ENCODE measurements at regions not wholly inside any gene's neighbourhood (a gene's known extent, or its start where the extent isn't known, plus 50 kb on each side); places are given as distances from the start of the nearest gene placed in this dataset.

DNA sequence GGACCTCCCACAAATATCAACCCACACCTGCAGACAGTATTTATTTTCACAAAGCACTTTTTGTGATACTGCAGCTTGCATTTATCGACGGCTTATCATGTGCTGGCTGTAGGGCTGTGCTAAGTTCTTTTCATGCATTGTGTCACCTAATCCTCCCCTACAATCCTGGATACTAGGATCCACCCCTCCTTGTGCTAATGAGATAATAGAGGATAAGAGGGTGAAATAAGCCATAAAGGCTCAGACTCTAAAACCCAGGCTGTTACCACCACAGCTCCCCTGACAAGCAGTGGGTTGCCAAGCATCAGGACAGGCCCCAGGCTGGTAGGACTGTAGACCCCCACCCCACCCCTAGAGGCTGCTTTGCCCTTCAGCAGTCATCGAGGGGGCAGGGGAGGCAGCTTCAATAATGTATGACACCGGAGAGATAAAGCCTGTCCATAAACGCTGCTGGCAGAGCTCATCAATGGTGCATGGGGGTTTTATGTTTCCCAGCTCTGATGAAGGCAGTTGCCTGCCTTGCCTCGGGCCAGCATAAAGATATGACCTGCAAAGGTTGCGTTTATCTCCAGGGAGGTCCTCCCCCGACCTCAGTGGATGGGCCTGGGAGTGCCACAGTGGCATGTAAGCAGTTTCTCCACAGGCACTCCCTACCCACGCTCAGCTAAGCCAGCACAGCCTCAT, 73.9 kb upstream of the C16orf82 start:
- DNase-seq (ENCODE audit: low read depth): no peak
- TF ChIP-seq POLR2A (IDR thresholded peaks at IDR 0.05; ENCODE audit: extremely low read depth, insufficient read length) (no peak), MYC (IDR thresholded peaks at IDR 0.05; ENCODE audit: low read depth, low read length) (no peak), MAX (IDR thresholded peaks at IDR 0.05; ENCODE audit: low read depth, low read length) (no peak)
- TF ChIP-seq, protein P1, sequence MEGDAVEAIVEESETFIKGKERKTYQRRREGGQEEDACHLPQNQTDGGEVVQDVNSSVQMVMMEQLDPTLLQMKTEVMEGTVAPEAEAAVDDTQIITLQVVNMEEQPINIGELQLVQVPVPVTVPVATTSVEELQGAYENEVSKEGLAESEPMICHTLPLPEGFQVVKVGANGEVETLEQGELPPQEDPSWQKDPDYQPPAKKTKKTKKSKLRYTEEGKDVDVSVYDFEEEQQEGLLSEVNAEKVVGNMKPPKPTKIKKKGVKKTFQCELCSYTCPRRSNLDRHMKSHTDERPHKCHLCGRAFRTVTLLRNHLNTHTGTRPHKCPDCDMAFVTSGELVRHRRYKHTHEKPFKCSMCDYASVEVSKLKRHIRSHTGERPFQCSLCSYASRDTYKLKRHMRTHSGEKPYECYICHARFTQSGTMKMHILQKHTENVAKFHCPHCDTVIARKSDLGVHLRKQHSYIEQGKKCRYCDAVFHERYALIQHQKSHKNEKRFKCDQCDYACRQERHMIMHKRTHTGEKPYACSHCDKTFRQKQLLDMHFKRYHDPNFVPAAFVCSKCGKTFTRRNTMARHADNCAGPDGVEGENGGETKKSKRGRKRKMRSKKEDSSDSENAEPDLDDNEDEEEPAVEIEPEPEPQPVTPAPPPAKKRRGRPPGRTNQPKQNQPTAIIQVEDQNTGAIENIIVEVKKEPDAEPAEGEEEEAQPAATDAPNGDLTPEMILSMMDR (IDR thresholded peaks at IDR 0.05; ENCODE audit: low read depth, low read length): no peak

GRCh38 chr16:26993511-26993910, 73.2 kb upstream of the C16orf82 start:
- TF ChIP-seq MYC (IDR thresholded peaks at IDR 0.05; ENCODE audit: low read depth, low read length) (no peak), POLR2A (IDR thresholded peaks at IDR 0.05; ENCODE audit: extremely low read depth, insufficient read length) (no peak), MAX (IDR thresholded peaks at IDR 0.05; ENCODE audit: low read depth, low read length) (no peak)
- TF ChIP-seq, protein P1 (IDR thresholded peaks at IDR 0.05; ENCODE audit: low read depth, low read length): no peak
- no peak overlapping the region for H3K4me3 ChIP-seq (ENCODE audit: low read depth, low read length)
- no peak for DNase-seq (ENCODE audit: low read depth)

More for the DNA sequence above, 73.9 kb upstream of the C16orf82 start:
- H3K4me3 ChIP-seq (ENCODE audit: low read depth, low read length): no peak overlapping the region

GRCh38 chr16:26993963-26994362, 72.8 kb upstream of the C16orf82 start:
- TF ChIP-seq MAX (IDR thresholded peaks at IDR 0.05; ENCODE audit: low read depth, low read length): no peak
- TF ChIP-seq, protein P1 (IDR thresholded peaks at IDR 0.05; ENCODE audit: low read depth, low read length): no peak
- TF ChIP-seq POLR2A (IDR thresholded peaks at IDR 0.05; ENCODE audit: extremely low read depth, insufficient read length): no peak
- no peak for TF ChIP-seq MYC (IDR thresholded peaks at IDR 0.05; ENCODE audit: low read depth, low read length)
- DNase-seq (ENCODE audit: low read depth): no peak
- H3K4me3 ChIP-seq (ENCODE audit: low read depth, low read length): no peak overlapping the region

DNA sequence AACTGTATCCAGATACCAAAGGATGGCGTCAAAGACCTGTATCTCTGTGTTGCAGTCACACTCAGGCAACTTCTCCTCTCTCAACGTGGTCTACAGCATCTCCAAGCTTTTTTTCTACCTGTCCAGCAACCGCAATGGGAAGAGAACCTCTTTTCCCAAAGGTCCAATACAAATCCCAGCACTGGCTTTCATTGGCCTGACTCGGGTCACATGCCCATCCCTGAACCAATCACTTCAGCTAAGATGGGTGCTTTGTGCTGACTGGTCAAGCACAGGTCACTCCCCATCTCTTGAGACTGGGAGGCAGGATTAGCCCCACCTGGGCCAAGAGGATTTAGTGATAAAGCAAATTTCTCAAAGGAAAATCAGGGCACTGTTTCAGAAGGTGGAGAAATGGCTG, 71.2 kb upstream of the C16orf82 start:
- no peak overlapping the region for H3K4me3 ChIP-seq (ENCODE audit: low read depth, low read length)
- no peak for DNase-seq (ENCODE audit: low read depth)
- TF ChIP-seq, protein P1 (IDR thresholded peaks at IDR 0.05; ENCODE audit: low read depth, low read length): no peak
- no peak for TF ChIP-seq MAX (IDR thresholded peaks at IDR 0.05; ENCODE audit: low read depth, low read length)

DNA sequence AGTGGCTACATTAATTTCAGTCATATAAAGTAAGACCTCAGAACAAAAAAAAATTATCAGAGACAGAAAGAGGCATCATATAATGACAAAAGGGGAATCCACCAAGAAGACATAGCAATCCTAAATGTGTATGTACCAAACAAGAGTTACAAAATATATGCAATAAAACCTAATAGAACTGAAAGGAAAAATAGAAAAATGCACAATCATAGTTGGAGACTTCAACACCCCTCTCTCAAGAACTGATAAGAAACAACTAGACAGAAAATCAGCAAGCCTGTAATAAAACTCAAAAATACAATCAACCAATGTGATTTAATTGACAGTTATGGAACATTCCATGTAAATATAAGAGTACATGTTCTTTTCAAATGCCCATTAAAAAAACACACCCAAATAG, 61.3 kb upstream of the C16orf82 start:
- DNase-seq (ENCODE audit: low read depth): no peak
- no peak overlapping the region for H3K4me3 ChIP-seq (ENCODE audit: low read depth, low read length)
- TF ChIP-seq, protein P1 (IDR thresholded peaks at IDR 0.05; ENCODE audit: low read depth, low read length): no peak
- no peak for TF ChIP-seq MYC (IDR thresholded peaks at IDR 0.05; ENCODE audit: low read depth, low read length)
- TF ChIP-seq POLR2A (IDR thresholded peaks at IDR 0.05; ENCODE audit: extremely low read depth, insufficient read length): no peak
- TF ChIP-seq MAX (IDR thresholded peaks at IDR 0.05; ENCODE audit: low read depth, low read length): no peak
